HG03575 (cell line): ENCODE measurements at regions not wholly inside any gene's neighbourhood (a gene's known extent, or its start where the extent isn't known, plus 50 kb on each side); places are given as distances from the start of the nearest gene placed in this dataset.

Experiments
- ATAC-seq: cut with Tn5 transposase; IDR thresholded peaks from one replicate; pipeline ENCODE4 v1.9.1; 2021; ENCODE audit not compliant: unreplicated experiment, insufficient number of reproducible peaks, low FRiP score; ENCODE audit errors: extremely low read depth

DNA sequence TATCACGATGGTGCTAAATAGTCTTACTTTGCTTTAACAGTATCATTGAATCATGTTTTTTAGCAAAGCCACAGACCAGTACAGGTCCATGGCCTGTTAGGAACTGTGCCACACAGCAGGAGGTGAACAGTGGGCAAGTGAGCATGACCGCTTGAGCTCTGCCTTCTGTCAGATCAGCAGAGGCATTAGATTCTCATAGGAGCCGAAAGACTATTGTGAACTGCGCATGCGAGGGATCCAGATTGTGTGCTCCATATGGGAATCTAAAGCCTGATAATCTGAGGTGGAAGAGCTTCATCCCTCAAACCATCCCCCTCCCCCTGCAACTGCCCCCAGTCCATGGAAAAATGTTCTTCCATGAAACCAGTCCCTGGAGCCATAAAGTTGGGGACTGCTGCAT, 102.3 kb upstream of the OSR1 start:
- ATAC-seq: no peak

DNA sequence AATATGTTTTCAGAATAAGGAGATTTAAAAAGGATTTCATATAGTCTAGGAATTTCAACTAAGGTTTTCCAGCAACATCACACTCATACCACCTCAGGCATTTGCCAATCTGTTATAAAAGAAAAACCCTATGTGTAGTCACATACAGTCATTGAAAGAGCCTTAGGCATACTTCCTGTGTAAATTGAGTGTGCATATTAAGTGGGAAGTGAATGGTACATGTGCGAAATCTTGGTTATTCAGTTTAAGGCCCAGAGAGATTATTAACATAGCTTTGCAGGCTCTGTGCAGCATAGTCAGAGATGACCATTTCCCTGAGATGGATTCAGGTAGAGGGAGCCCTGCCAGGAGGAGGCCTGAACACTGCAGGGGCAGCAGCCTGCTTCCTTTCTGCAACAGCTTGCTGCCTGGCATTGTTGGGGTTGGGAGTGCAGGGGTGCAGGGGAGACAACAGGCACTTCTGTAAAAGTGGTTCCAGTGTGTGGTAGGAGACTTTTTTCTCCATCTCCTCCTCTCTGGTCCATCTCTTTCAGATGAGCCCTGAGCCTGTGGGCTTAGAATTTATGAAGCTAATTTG, 100.1 kb upstream of the OSR1 start:
- no peak for ATAC-seq

DNA sequence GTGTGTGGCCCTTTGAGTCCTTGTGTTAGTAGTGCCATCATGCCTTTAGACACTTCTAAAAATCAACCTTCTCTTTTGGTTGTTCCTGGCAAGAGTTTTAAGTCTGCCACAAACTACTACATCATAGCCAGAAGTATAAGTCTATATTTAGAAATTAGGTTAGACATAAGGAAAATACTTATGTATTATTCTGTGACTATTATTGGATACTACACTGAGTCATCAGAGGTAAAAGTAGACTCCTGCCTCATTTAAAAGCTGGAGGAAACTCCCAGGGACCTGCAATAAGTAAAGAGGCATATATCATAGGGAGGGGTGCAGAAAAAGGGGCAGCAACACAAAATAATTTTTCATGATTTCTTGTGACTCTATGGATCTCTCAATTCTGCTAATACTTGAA, 99.4 kb upstream of the OSR1 start:
- ATAC-seq: no peak

DNA sequence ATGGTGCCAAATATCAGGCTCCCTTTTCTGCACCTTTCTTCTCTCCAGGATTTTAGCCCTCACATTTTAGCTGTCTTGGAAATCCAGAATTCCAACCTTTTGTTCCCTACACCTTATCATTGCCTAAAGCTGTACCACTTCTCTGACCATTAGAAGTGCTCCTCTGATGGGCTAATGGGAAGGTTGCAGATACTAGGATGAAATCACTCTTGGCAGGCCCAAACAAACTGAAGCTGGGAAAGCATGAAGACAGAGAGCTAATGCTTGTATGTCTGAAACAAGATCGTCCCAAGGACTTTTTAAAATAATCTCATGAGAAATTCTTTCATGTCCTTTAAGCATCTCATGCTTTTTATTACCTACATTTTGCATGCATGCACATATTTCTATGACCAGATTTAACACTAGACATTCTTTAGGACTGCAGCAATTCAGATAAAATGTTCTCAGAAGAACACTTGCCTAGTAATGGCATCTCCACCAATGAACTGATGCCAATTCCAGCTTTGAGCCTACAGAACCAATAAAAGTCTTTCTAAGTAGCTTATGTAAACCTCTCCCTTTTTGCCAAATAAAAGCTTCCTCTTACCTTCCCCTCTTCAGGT, 98.4 kb upstream of the OSR1 start:
- no peak for ATAC-seq

DNA sequence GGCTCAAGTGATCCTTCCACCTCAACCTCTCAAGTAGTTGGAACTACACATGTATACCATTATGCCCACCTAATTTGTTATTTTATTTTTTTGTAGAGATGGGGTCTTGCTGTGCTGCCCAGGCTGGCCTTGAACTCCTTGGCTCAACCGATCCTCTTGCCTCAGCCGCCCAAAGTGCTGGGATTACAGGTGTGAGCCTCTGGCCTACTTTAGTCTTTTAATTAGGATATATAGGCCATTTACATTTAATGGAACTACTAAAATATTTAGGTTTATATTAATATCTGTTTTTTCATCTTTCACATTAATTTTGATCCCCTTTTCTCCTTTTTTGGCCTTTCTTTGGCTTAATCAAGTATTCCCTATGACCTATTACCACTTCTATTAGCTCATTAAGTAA, 95.7 kb upstream of the OSR1 start:
- ATAC-seq: no peak

DNA sequence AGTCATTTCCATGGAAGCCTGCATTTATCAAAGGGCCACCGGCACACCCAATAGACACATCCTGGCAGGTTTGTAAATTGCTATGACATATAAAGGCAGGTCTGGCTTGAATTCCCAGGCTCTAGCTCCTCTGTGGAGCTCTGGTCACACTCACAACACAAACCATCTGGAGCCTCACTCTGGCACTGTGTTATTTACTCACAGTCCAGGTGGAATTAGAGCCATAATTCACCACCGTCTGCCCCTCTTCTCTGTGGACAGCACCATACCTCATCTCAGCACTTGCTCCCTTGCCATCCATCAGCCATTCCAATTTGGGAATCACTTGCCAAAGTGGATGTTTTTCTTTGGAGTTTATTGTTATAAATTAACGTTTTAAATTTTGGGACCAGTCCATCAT, 84.3 kb upstream of the OSR1 start:
- ATAC-seq: no peak

DNA sequence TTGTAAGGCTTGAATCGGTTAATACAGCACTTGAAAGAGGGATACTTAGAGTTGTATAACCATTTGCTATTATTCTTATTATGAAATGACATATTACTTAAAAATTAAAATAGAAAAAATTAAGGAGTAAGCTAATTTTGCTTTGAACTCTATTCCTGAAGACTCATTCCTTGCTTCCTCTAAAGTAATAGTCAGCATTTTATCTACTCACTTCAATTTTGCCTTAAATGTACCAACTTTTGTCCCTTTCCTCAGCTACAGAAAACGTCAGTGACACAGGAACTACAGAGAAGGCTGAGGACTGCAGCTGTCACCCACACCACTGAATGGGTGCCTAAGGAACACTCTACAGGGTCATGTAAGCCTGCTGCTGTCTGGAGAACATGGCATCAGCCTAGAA, 80.7 kb upstream of the OSR1 start:
- ATAC-seq: no peak

DNA sequence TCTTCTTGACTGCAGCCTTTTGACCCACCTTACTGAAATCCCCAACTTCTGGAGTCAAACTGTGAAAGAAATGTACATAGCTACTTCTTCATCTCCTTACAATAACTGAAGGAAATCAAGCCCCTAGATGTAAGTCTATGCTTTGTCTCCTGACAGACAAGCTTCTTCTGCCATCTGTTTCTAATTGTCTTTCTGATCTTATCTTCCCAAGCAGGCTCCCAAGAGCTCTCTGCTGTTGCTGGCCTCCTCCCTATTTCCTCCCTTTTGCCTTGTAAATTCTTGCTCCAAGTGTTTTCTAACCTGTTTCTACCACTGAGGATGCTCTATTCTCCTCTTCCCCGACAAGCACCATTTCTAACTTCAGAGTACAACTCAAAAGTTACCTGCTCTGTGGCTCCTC, 77.4 kb upstream of the OSR1 start:
- ATAC-seq: no peak

DNA sequence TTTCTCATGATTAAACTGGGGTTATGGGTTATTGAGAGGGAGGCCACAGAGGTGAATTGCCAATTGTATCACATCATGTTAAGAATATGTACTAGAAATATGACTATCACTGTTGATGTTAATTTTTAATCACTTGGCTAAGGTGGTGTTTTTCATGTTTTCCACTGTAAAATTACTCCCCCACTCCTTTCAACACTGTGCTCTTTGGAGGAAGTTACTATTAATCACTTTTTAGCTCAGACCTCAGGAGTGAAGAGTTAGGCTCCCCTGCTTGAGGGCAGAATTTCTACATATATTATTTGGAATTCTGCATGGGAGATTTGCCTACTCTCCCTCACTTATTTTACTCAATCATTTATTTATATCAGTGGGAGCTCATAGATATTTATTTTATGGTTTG, 76.0 kb upstream of the OSR1 start:
- ATAC-seq: no peak

DNA sequence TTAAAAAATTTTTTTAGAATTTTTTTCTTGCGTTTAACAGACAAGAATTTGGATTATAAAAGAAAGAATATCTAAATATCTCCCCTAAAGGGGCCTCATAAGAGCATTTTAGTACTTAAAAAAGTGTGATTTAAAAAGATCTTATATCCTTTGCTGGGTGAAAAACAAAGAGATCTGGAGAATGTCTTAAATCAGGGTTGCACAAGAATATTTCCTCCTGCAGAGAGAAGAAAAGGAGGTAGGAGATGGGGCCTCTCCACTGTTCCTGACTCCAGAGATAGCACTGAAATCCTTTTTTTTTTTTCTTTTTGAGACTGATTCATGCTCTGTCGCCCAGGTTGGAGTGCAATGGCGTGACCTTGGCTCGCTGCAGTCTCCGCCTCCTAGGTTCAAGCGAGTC, 68.5 kb upstream of the OSR1 start:
- ATAC-seq: no peak

DNA sequence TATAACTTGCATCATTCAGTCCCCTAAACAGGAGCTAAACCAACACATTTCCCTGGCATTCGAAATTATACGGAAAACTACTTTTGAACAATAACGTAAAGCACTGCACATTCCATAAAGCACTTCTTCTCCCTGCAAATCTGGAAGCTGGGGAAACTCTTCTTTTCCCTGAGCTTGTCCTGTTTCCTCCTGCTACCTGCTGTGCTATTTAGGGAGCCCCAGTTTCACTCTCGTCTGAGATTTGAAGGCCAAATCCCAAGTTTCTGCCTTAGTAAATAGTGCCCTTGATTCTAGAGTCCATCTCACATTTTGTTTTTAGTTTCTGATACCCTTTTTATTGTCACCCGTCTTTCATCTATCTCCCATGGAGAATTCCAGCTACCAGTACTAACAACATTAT, 67.7 kb upstream of the OSR1 start:
- no peak for ATAC-seq

DNA sequence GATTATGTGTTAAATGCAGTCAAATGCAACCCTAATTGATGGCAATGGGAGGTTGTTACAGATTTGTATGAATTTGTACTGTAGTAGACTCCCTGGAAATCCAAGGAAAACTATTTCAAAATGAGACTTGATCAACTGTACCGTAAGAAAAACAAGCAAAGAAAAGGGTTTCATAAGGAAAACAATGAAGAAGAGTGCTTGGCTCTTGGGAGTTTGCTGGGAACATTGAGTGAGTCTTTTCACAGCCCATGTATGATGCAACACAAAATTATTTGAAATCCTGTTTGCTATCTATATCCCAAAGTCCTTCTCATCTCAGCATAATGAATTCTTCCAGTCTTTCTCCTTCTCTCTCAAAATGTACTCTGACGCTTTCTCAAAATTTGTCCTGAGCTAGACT, 67.0 kb upstream of the OSR1 start:
- no peak for ATAC-seq

DNA sequence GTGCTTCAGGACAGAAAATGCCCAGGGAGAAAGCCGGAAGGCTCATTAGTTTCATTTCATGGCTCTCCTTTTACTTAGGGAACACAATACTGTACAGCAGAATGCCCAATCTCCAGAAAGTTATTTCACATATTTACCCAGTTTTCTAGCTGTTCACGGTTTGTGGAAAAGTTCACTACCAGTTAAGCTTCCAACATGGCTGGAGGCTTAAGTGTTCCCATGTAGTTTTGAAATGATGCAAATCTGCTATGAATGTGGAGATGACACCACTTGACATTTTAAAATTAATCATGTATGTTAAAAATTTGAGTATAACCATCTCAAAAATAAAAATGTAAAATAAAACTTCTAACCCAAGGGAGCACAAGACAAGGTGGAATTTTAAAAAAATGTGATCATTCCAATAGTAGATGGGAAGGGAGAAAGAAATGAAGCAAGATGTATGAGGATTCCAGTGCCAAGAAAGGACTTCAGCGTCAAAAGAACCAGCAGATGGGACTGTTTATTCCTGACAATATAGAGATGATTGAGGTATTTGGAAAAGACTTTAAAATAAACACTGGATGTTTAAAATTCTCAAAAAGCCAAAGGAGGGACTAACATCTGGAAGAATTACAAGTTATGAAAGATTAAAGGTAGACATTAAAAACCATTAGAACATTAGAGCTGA, 60.9 kb upstream of the OSR1 start:
- ATAC-seq: no peak

DNA sequence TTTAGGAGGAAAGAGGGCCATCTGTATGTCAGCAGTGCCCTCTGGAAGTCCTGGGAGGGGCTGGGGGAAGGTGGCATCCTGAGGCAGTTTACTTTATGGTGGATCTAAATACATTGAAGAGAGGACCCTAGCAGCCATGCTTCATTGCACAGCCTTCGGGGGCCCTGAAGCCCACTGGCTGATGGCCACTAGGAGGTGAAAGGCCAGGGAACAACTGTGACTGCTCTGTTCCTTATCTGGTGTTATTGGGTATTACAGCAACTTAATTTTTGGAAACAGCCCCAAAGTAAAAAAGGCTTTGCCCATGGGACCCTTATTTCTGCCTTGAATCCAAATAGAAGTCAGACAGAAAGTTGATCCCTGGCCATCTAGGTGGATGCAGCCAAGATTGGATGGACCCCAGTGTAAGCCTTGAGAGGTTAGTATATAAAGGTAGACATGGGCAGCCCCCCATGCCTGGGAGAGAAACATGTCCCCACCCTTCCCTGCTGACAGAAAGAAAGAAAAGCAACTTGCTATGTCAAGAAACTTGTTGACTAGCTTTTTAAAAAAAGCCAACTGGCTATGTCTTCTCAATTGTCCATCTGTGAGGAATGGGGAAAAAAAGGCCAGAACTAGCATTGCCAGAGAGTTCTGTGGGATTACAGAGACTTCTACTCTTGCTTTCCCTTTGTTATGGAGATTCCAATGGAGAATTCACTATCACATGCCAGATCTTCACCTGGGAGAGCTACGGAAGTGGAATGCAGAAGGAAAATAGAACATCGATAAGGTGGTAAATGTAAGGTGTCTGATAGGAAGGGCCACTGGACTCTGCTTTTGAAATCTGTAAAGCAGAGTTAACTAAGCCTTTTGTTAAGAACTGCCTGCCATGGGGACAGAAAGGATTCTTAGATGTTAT, 58.6 kb upstream of the OSR1 start:
- no peak for ATAC-seq

DNA sequence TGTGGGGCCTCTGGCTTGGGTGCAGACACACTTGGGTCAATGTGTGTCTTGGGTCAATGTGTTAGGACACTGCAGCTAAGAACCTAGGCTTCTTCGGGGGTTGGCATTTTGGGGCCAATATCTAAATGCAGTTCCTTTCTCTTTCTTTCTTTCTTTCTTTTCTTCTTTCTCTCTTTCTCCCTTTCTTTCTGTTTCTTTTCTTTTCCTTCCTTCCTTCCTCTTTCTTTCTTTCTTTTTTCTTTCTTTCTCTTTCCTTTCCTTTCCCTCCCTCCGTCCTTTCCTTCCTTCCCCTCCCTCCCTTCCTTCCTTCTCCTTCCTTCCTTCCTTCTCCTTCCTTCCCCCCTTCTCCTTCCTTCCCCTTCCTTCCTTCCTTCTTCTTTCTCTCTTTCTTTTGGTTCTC, 57.7 kb upstream of the OSR1 start:
- ATAC-seq: no peak

DNA sequence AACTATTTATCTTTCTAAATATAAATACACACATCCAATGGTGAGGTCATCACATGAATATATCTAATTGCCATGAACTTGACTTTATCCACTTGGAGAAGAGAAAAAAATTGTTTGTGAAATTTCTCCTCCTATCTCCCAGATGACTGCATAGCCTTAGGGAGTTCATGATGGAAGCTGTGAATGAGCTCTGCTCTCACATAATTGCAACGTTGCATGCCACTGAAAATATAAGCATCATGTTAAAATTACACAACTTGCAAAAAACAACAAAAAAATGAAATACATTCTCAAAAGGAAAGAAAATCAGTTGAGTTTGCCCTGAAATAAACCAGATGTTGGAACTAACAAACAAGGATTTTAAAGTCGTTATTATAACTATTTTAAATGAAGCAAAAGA, 50.6 kb upstream of the OSR1 start:
- no peak for ATAC-seq

DNA sequence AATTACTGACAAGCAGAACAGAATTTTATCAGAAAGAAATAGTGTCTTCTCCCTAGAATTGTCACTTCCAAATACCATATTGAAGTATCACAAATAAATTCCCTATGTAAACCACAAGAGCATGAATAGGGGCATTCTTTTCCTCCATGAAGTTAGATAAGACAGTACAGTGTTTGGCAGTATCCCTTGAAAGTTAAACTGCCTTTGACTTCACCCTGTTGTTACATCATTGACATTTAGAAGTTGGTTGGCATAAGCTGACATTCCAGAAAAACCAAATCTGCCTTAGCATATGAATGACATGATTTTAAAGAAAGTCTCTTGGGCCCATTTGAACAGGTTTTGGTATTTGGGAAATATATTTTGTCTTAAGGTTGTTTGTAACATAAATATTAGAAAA, 50.2 kb upstream of the OSR1 start:
- ATAC-seq: no peak
